Neural progenitor cell (in vitro differentiated cells): ENCODE measurements at regions not wholly inside any gene's neighbourhood (a gene's known extent, or its start where the extent isn't known, plus 50 kb on each side); places are given as distances from the start of the nearest gene placed in this dataset.

Experiments
- EZH2 ChIP-seq: fragments of 200-600 bp; sonication (generic); IDR thresholded peaks from 2 replicates; pipeline ENCODE4 v1.6.1; 2017; ENCODE audit warnings: antibody characterized with exemption, mild to moderate bottlenecking, moderate library complexity
- EZH2phosphoT487 ChIP-seq: fragments of 200-600 bp; sonication (generic); IDR thresholded peaks from 2 replicates; pipeline ENCODE4 v1.6.1; 2017; ENCODE audit warnings: antibody characterized with exemption
- TF ChIP-seq, protein P1 (sequence below): fragments of 200-600 bp; sonication (generic); IDR thresholded peaks from 2 replicates; pipeline ENCODE4 v1.5.1; 2017; ENCODE audit warnings: antibody characterized with exemption, mild to moderate bottlenecking

DNA sequence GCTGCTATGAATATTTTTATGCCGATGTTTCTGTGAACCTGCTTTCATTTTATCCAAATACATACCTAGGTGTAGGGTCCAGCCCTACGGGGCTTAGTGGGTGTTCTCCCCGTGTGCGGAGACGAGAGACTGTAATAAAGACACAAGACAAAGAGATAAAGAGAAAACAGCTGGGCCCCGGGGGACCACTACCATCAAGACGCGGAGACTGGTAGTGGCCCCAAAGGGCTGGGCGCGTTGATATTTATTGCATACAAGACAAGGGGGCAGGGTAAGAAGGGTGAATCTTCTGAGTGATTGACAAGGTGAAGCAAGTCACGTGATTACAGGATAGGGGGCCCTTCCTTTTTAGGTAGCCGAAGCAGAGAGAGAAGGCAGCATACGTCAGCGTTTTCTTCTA lies 920.1 kb downstream of the BRD1 start:
- TF ChIP-seq, protein P1, sequence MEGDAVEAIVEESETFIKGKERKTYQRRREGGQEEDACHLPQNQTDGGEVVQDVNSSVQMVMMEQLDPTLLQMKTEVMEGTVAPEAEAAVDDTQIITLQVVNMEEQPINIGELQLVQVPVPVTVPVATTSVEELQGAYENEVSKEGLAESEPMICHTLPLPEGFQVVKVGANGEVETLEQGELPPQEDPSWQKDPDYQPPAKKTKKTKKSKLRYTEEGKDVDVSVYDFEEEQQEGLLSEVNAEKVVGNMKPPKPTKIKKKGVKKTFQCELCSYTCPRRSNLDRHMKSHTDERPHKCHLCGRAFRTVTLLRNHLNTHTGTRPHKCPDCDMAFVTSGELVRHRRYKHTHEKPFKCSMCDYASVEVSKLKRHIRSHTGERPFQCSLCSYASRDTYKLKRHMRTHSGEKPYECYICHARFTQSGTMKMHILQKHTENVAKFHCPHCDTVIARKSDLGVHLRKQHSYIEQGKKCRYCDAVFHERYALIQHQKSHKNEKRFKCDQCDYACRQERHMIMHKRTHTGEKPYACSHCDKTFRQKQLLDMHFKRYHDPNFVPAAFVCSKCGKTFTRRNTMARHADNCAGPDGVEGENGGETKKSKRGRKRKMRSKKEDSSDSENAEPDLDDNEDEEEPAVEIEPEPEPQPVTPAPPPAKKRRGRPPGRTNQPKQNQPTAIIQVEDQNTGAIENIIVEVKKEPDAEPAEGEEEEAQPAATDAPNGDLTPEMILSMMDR, result no peak
- TF ChIP-seq EZH2phosphoT487 (no peak), EZH2 (no peak)
